Activated T-cell treated with anti-CD3 and anti-CD28 coated beads, Interleukin-2, amount 50 U/mL, for 4 hours (primary cell): ENCODE measurements at regions not wholly inside any gene's neighbourhood (a gene's known extent, or its start where the extent isn't known, plus 50 kb on each side); places are given as distances from the start of the nearest gene placed in this dataset.
A peak's percentile ranks its signal among the peaks of the same experiment; 100 is the strongest.
"Not testable (repeated sequence)": the region's sequence is repeated elsewhere in the genome, so short reads cannot be mapped to it uniquely, and the experiment has no call there.

ENCODE experiments used
- ATAC-seq, 2 donors: fragments of 200-7000 bp; cut with Tn5 transposase; one replicate each; pipeline ENCODE4 v1.10.0; 2021
- DNase-seq: peaks from one replicate; pipeline ENCODE4 v3.0.0-alpha.2; 2020
- H3K27me3 Mint-ChIP-seq: one replicate; pipeline ENCODE4 v1.8.0; 2021; ENCODE audit warnings: low read depth, mixed read lengths
- H3K36me3 Mint-ChIP-seq: one replicate; pipeline ENCODE4 v1.8.0; 2022; ENCODE audit warnings: mixed read lengths; ENCODE audit not compliant: insufficient read depth
- H3K4me1 Mint-ChIP-seq: one replicate; pipeline ENCODE4 v1.8.0; 2021; ENCODE audit warnings: low read depth, mixed read lengths
- H3K4me3 Mint-ChIP-seq: one replicate; pipeline ENCODE4 v1.8.0; 2021; ENCODE audit warnings: mild to moderate bottlenecking, moderate library complexity, mixed read lengths
- H3K9me3 Mint-ChIP-seq: one replicate; pipeline ENCODE4 v1.8.0; 2021; ENCODE audit warnings: mixed read lengths

DNA sequence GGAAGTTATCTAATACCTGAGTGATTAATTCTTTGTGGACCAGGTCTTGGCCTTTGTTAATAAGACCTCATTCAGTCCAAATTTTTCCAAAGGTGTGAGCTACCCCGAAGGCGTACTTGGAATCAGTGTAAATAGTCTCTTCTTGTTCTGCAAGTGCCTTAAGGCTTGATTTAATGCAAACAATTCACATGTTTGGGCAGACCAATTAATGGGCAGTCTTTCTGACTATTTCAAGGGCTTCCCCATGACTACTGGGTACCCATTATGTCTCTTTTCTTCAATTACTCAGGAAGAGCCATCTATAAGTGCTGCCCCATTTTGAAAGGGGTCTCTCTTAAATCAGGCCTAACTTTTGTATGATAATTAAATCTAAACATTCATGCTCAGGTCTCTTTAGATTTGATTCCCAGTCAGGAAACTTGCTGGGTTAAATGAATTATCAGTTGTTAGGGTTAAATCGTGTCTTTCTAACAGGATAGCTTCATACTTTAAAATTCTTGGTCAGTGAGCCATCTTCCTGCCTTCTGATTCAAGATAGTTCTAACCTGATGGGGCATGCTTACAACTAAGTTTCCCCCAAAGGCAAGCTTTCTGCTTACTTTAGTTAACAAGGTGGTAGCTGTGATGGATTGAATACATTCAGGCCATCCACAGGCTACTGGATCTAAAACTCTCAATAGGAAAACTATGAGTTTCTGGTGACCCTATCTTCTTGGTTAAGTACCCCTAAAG, 179.6 kb downstream of the CCNG2 start:
- Mint-ChIP-seq H3K27me3 (peaks cover 8% of the 10 kb centered on the region), H3K4me3 (no peak overlapping the region), H3K36me3 (no peaks in the 10 kb centered on the region), H3K4me1 (no peaks in the 10 kb centered on the region), H3K9me3 (peaks cover 25% of the 10 kb centered on the region)
- DNase-seq (no peak), ATAC-seq (no peak)

DNA sequence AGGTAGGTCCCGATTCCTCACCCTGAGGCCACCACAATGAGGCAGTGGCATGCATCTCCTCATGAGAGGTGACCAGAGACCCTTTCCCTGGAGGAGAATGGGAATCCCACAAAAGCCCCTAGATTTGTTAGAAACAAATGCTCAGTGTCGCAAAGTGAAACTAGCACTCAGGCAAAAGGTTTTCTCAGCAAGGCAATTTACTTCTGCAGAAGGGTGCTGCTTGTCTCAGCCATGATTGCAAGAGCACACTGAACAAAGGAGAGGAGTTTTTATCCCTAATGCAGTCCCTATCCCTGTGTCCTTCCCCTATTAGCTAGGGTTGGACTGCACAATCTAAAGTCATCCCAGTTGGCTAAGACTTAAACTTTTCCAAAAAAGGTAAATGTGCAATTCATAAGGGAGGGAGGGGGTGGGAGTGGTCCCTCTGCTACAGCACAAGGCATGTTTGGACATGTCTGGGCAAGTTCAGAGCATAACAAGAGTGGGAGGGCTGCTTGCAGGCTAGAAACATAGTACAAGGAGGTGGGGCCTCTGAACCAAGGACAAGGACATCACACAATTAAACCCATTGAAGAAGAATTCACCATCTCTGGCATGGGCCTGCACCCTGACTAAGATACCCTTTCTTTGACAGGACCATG, 185.3 kb downstream of the CCNG2 start:
- no peaks in the 10 kb centered on the region for H3K36me3 Mint-ChIP-seq
- no peak for ATAC-seq
- H3K4me1 Mint-ChIP-seq, result no peaks in the 10 kb centered on the region
- peaks cover 14% of the 10 kb centered on the region for H3K27me3 Mint-ChIP-seq
- H3K4me3 Mint-ChIP-seq, result no peak overlapping the region
- H3K9me3 Mint-ChIP-seq, result peaks cover 19% of the 10 kb centered on the region
- no peak for DNase-seq

DNA sequence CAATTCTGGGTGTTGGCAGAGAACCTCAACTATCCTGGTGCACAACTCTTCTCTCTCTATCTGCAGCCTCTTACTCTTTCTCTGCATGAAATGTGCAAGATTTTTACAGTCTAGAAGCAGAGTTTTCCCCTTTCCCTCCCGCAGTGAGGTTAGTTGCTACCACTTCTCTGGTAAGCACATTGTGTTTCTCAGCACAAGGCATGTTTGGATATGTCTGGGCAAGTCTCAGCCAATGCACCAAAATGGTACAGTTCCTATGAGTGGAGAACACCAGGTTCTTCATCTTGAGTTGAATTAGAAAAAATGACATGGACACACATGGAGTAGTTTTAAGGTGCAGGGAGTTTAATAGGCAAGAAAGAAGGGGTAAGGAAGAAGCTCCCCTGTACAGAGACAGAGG, 187.0 kb downstream of the CCNG2 start:
- peaks cover 13% of the 10 kb centered on the region for H3K27me3 Mint-ChIP-seq
- H3K9me3 Mint-ChIP-seq, result peaks cover 19% of the 10 kb centered on the region
- H3K4me3 Mint-ChIP-seq, result no peak overlapping the region
- no peaks in the 10 kb centered on the region for H3K36me3 Mint-ChIP-seq
- ATAC-seq (no peak), DNase-seq (no peak)
- no peaks in the 10 kb centered on the region for H3K4me1 Mint-ChIP-seq

DNA sequence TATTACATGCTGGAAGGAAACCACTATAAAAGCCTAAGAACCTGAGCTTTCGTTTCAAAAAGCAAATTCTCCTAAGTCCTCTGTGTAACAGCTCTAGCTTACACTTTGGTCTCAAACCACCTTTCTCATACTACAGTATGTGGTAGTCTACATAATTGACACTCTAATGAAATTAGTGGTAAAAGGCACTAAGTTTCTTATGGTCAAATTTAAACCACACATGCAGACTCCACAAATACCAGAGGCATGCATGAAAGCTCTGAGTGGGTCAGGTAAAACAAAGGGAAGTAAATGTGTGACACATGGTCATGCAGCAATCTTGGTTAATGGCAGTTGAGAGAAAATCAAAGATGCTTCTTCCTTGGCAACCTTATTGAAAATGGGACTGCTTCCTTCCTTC, 187.8 kb downstream of the CCNG2 start:
- no peak for ATAC-seq

DNA sequence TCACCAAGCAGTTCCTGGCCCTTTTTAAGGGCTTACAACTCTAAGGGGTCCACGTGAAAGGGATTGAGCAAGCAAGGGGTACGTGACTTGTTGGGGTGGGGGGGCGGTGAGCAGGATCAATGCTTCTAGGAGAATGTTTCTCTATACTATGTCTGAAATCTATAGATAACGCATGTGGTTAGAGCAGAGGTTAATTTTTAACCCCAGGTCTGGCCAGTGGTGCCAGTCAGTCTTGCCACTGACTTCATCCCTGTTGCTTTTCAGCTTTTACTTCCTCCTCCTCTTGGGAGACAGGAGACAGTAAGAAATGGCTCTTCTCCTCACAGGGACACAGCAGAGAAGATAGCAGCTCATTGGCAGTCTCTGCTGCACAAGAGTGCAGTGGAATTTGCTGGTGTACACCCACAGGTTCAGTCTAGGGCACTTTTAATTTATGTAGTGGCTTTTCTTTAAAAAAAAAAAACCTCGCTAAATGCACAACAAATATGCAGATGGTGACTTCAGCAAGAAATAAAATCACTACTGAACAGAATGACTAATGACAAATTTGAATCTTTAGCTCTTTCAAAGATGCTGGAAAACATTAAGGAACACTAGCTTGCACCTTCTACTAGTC, 190.5 kb downstream of the CCNG2 start:
- ATAC-seq (no peak), DNase-seq (no peak)
- Mint-ChIP-seq H3K27me3 (peaks cover 6% of the 10 kb centered on the region), H3K4me3 (no peak overlapping the region), H3K36me3 (no peaks in the 10 kb centered on the region), H3K4me1 (no peaks in the 10 kb centered on the region), H3K9me3 (peaks cover 4% of the 10 kb centered on the region)

More for the DNA sequence above, 187.8 kb downstream of the CCNG2 start:
- peaks cover 19% of the 10 kb centered on the region for H3K9me3 Mint-ChIP-seq
- DNase-seq, result no peak
- H3K27me3 Mint-ChIP-seq, result peaks cover 9% of the 10 kb centered on the region
- no peaks in the 10 kb centered on the region for H3K36me3 Mint-ChIP-seq
- no peaks in the 10 kb centered on the region for H3K4me1 Mint-ChIP-seq
- no peak overlapping the region for H3K4me3 Mint-ChIP-seq

DNA sequence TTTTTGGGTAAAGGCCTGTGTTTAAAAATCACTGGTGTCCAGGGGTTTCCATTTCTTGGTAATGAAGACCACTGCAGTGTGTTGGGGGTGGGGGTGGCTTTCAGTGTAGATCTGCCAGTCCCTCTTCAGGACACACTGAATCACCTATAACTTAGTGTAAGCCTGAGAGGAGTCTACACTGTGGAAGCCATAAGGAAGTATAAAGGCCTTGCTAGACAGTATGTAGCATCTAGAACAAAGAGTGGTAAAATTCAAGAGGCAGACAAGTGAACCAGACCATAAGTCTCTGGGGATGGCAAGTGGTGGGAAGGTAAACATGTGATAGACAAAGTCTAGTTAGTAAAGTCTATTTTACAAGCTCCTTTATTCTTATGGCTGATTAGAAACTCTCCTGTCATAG, 191.8 kb downstream of the CCNG2 start:
- Mint-ChIP-seq H3K36me3 (no peaks in the 10 kb centered on the region), H3K27me3 (peaks cover 6% of the 10 kb centered on the region), H3K4me3 (no peak overlapping the region), H3K9me3 (no peaks in the 10 kb centered on the region), H3K4me1 (no peaks in the 10 kb centered on the region)
- no peak for ATAC-seq
- DNase-seq, result no peak

DNA sequence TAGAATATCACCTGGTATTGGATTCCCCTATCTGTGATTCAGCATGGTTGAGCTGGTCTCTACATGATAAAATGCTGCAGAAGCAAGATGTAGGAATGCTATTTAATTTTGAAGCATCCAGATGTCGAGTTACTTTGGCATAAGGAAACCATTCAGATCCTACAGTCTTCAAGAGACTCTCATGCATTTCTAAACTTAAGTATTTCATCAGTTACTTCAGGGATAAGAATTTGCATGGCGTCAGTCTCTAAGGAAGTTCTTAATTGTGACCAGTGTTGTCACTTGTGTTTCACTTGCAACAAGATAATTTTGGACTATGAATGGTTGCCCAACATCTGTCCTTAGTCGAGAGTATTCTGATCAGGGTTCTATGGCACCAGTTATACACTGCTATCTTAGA, 192.4 kb downstream of the CCNG2 start:
- no peak overlapping the region for H3K4me3 Mint-ChIP-seq
- no peaks in the 10 kb centered on the region for H3K4me1 Mint-ChIP-seq
- H3K36me3 Mint-ChIP-seq, result no peaks in the 10 kb centered on the region
- DNase-seq, result no peak
- H3K9me3 Mint-ChIP-seq, result no peaks in the 10 kb centered on the region
- peaks cover 6% of the 10 kb centered on the region for H3K27me3 Mint-ChIP-seq
- no peak for ATAC-seq

DNA sequence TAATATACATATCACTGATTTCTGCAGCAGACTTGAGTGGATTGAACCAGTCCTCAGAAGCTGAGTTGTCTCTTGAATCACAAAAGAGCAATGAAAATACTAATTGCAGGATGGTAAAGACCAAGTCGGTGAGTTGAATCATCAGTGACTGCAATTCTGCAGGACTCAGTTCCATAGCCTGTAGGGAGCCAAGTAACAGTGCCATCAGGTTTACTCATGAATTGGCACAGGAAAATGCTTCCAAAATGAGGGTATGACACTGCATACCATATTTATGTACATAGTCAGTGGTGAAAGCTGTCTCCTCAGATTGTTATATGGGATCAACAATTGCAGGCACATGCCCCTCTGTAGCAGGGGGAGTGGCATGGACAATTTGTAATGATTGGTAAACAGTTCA, 192.8 kb downstream of the CCNG2 start:
- Mint-ChIP-seq H3K4me1 (no peaks in the 10 kb centered on the region), H3K9me3 (no peaks in the 10 kb centered on the region), H3K4me3 (no peak overlapping the region), H3K27me3 (peaks cover 6% of the 10 kb centered on the region), H3K36me3 (no peaks in the 10 kb centered on the region)
- no peak for DNase-seq
- ATAC-seq, result no peak

DNA sequence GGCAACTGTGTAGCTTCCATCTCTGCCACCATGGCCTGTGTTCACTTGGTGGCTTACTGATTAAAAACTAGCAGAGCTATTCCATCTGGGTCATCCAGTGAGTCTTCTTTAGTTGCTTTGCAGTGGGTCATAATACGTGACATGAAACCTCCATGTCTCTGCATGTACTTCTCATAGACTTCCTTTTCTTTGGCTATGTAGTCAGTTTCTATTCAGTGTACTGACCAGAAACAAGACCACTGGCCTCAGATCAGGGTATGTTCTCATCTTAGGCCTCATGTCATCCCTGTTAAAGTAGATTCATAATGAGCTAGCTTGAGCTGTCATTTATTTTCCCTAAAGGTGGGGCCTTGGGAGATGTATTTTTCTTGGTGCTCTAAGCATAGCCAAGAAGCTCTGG, 195.2 kb downstream of the CCNG2 start:
- no peaks in the 10 kb centered on the region for H3K4me1 Mint-ChIP-seq
- H3K9me3 Mint-ChIP-seq, result no peaks in the 10 kb centered on the region
- H3K27me3 Mint-ChIP-seq, result no peaks in the 10 kb centered on the region
- H3K4me3 Mint-ChIP-seq, result no peak overlapping the region
- DNase-seq, result no peak
- ATAC-seq, result no peak
- H3K36me3 Mint-ChIP-seq, result no peaks in the 10 kb centered on the region

DNA sequence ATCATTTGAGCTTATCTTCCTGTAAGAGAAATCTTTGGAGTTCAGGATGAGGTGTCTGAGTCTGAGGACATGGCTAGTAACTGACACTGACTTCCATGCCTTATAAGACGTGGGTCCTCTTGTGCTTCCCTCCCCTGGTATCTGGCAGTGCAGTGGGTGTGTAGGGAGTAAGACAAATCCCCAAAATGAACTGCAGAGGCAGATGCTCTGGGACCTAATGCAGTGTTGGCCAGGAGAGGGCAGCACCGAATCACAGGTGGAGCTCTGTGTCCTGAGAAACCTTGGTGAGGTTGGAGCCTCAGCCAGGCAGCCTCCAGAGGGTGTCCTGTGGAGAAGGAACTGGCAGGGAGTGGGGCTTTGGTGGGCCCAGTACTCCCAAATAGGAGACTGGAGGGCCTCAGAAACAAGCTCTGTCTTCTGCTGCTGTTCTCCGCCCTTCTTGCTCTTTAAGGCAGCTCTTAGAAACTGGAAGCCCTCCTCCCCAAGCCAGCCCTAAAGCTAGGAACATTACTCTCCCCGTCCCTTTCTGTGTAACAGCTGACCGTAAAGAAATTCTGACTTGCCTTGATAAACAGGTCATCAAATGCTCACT, 196.8 kb downstream of the CCNG2 start:
- H3K27me3 Mint-ChIP-seq, H3K36me3 Mint-ChIP-seq, H3K9me3 Mint-ChIP-seq, H3K4me1 Mint-ChIP-seq, H3K4me3 Mint-ChIP-seq, DNase-seq: not testable (repeated sequence)
- ATAC-seq, result peak; percentile 38 to 47

DNA sequence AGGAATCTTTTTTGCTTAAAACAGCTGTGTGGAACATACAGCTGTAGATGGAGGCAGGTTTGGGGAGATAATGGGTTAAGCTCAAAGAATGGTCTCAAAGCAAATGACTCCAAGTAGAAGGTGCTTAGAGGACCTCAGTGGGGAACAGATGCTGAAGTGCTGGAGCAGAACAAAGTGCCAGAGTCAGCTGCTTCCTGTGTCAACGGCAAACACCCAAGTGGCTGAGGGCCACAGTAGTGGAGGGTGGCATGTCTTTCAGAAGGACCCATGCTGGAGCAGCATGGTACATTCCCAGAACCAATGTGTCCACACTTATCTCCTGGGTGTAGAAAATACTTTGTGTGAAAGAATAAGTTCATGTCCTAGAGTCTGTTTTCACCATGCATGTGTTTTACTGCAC, 197.5 kb downstream of the CCNG2 start:
- Mint-ChIP-seq H3K4me3 (no peak overlapping the region), H3K4me1 (no peaks in the 10 kb centered on the region), H3K36me3 (no peaks in the 10 kb centered on the region), H3K27me3 (no peaks in the 10 kb centered on the region), H3K9me3 (no peaks in the 10 kb centered on the region)
- no peak for ATAC-seq
- DNase-seq, result no peak

DNA sequence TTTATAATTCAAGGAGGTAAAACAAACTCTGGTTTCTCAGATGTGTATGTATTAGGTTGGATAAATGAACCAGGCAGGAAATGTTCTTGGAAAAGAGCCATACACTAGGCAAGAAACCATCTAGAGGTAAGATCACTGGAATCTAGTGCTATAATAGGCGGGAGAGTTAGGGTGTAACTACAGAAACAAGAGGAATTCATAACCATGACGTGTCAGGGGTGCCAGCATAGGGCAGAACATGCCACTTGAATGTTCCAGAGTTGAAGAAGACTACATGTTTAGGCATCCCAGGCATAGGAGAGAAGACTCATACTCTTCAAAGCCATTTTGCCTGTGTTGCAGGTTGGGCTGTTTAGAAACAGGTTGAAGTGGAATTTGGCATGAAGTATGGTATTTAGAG, 198.7 kb downstream of the CCNG2 start:
- Mint-ChIP-seq H3K9me3 (no peaks in the 10 kb centered on the region), H3K4me1 (no peaks in the 10 kb centered on the region), H3K36me3 (no peaks in the 10 kb centered on the region), H3K27me3 (no peaks in the 10 kb centered on the region), H3K4me3 (no peak overlapping the region)
- ATAC-seq (no peak), DNase-seq (no peak)

DNA sequence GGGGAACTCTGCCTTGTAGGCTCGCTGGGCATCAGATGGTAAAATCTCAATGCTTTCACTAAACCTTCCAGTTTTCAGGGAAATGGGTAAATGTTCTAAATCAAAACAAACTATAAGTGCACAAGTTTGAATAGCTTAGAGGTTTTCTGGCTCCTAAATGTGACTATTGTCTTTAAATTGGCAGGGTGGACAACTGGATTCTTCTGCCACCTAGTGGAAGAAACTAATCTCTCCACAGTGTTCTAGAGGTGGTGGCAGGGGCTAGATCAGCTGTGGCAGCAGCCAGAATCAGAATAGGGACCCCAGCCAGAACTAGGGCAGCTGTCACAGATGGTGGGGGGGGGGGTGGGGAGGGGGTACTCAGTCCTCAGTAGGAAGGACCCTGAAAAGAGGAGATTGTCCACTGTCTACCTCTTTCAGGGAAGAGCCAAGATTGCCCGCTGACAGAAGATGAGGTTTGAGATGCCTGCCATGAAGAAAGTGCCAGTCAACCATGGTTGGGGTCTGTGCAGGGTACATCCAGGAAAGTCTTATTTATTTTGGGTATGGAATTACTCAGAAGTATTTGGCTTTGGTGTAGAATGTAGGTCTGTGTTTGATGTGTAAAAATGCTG, 201.4 kb downstream of the CCNG2 start:
- no peak overlapping the region for H3K4me3 Mint-ChIP-seq
- H3K4me1 Mint-ChIP-seq, result no peaks in the 10 kb centered on the region

DNA sequence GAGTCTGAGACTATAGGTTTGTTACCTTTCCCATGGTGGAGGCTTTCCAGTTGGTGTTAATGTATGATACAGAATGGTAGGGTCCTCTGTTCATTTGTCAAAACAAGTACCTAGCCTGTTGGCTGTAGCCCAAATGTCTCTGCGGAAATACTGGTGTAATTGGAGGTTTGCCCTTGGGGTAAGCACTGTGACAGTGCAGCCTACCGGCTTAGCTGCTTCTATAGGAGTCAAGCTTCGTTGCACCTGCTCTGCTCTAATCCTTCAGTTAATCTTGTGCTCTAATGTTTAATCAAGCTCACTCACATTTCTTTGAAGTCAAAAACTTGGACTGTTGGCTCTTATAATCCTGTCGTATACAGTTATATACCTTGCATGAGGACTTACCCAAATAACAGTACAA, 203.4 kb downstream of the CCNG2 start:
- ATAC-seq (no peak), DNase-seq (no peak)
- no peaks in the 10 kb centered on the region for H3K9me3 Mint-ChIP-seq
- H3K4me1 Mint-ChIP-seq, result no peaks in the 10 kb centered on the region
- no peak overlapping the region for H3K4me3 Mint-ChIP-seq
- no peaks in the 10 kb centered on the region for H3K36me3 Mint-ChIP-seq
- H3K27me3 Mint-ChIP-seq, result no peaks in the 10 kb centered on the region

More for the DNA sequence above, 201.4 kb downstream of the CCNG2 start:
- DNase-seq (no peak), ATAC-seq (no peak)
- H3K36me3 Mint-ChIP-seq, result no peaks in the 10 kb centered on the region
- no peaks in the 10 kb centered on the region for H3K9me3 Mint-ChIP-seq
- no peaks in the 10 kb centered on the region for H3K27me3 Mint-ChIP-seq
